CD14-positive monocyte (primary cell): ENCODE measurements at regions not wholly inside any gene's neighbourhood (a gene's known extent, or its start where the extent isn't known, plus 50 kb on each side); places are given as distances from the start of the nearest gene placed in this dataset.
A peak's percentile ranks its signal among the peaks of the same experiment; 100 is the strongest.

Experiments used
- DNase-seq, 3 donors: peaks; one replicate each; pipeline ENCODE4 v3.0.0-alpha.2; 2011 to 2022
- H2AFZ ChIP-seq: 2 replicates; pipeline ENCODE4 v1.6.0; 2012; ENCODE audit warnings: mild to moderate bottlenecking, low read depth, low read length, inconsistent platforms; ENCODE audit not compliant: insufficient read depth, poor library complexity, severe bottlenecking
- H3K27ac ChIP-seq, 2 donors: 1 replicate in 1 of 2; 2 replicates in 1 of 2; pipeline ENCODE4 v1.5.1; 2012 to 2013; ENCODE audit warnings: low read length in 2 of 2, control low read depth in 1 of 2, inconsistent platforms in 1 of 2, low read depth in 1 of 2, mild to moderate bottlenecking in 1 of 2
- H3K27me3 ChIP-seq, 2 donors: one replicate each; pipeline versions ENCODE4 v1.6.0 to v1.6.1; 2011 to 2013; ENCODE audit warnings: low read length in 2 of 2; ENCODE audit not compliant: control insufficient read depth in 2 of 2, insufficient read depth in 2 of 2
- H3K36me3 ChIP-seq, 2 donors: replicated peaks in 1 of 2; 1 replicate in 1 of 2; 2 replicates in 1 of 2; pipeline versions ENCODE4 v1.5.1 to v1.6.1; 2012 to 2013; ENCODE audit warnings: low read length in 2 of 2, control low read depth in 1 of 2, inconsistent platforms in 1 of 2, mild to moderate bottlenecking in 1 of 2; ENCODE audit not compliant: insufficient read depth in 2 of 2, control insufficient read depth in 1 of 2
- H3K4me1 ChIP-seq, 2 donors: 1 replicate in 1 of 2; 2 replicates in 1 of 2; pipeline versions ENCODE4 v1.5.1 to v1.6.1; 2012 to 2013; ENCODE audit warnings: low read length in 2 of 2, control low read depth in 1 of 2, inconsistent platforms in 1 of 2, mild to moderate bottlenecking in 1 of 2, moderate library complexity in 1 of 2; ENCODE audit not compliant: insufficient read depth in 2 of 2, control insufficient read depth in 1 of 2
- H3K4me2 ChIP-seq: replicated peaks from 2 replicates; pipeline ENCODE3; 2012; ENCODE audit warnings: low read length, moderate library complexity, mild to moderate bottlenecking; ENCODE audit not compliant: poor library complexity, severe bottlenecking; ENCODE audit errors: extremely low read depth
- H3K4me3 ChIP-seq, 3 experiments: fragments of 200-600 bp in 1 of 3; sonication (generic) in 1 of 3; replicated peaks in 1 of 3; 1 replicate in 2 of 3; 2 replicates in 1 of 3; pipeline ENCODE4 v1.5.1; 2011 to 2013; ENCODE audit warnings: low read length in 3 of 3, mild to moderate bottlenecking in 3 of 3, control low read depth in 2 of 3, low read depth in 2 of 3, inconsistent platforms in 1 of 3, moderate library complexity in 1 of 3
- H3K79me2 ChIP-seq: 2 replicates; pipeline ENCODE4 v1.6.0; 2012; ENCODE audit warnings: mild to moderate bottlenecking, control low read depth, inconsistent platforms, low read length, moderate library complexity; ENCODE audit not compliant: insufficient read depth
- H3K9ac ChIP-seq: 2 replicates; pipeline ENCODE4 v1.6.0; 2017; ENCODE audit warnings: low read length, mild to moderate bottlenecking; ENCODE audit not compliant: insufficient read depth, poor library complexity, severe bottlenecking
- H3K9me3 ChIP-seq, 2 donors: replicated peaks in 1 of 2; 1 replicate in 1 of 2; 2 replicates in 1 of 2; pipeline versions ENCODE4 v1.5.1 to v1.6.1; 2012 to 2013; ENCODE audit warnings: low read length in 2 of 2, control low read depth in 1 of 2; ENCODE audit not compliant: control insufficient read depth in 1 of 2, insufficient read depth in 1 of 2
- H4K20me1 ChIP-seq: 2 replicates; pipeline ENCODE4 v1.6.0; 2012; ENCODE audit warnings: mild to moderate bottlenecking, low read length, control low read depth, moderate library complexity; ENCODE audit not compliant: insufficient read depth
- H3K27ac Mint-ChIP-seq, 7 donors: one replicate each; pipeline ENCODE4 v1.8.0; 2020; ENCODE audit warnings: mild to moderate bottlenecking in 7 of 7, mixed read lengths in 7 of 7, moderate library complexity in 6 of 7, inconsistent platforms in 2 of 7
- H3K27me3 Mint-ChIP-seq, 3 donors: one replicate each; pipeline ENCODE4 v1.8.0; 2021 to 2022; ENCODE audit warnings: low read depth in 3 of 3, mild to moderate bottlenecking in 3 of 3, mixed read lengths in 3 of 3, moderate library complexity in 3 of 3, inconsistent platforms in 1 of 3
- H3K36me3 Mint-ChIP-seq, 2 donors: one replicate each; pipeline ENCODE4 v1.8.0; 2020; ENCODE audit warnings: mixed read lengths in 2 of 2, inconsistent platforms in 1 of 2, mild to moderate bottlenecking in 1 of 2
- H3K4me1 Mint-ChIP-seq: one replicate; pipeline ENCODE4 v1.8.0; 2020; ENCODE audit warnings: mild to moderate bottlenecking, mixed read lengths
- H3K4me3 Mint-ChIP-seq, 2 donors: one replicate each; pipeline ENCODE4 v1.8.0; 2020; ENCODE audit warnings: mild to moderate bottlenecking in 2 of 2, mixed read lengths in 2 of 2, moderate library complexity in 1 of 2
- H3K9me3 Mint-ChIP-seq, 7 donors: one replicate each; pipeline ENCODE4 v1.8.0; 2020 to 2022; ENCODE audit warnings: mixed read lengths in 7 of 7, mild to moderate bottlenecking in 6 of 7, moderate library complexity in 6 of 7, inconsistent platforms in 2 of 7
- WGBS: methylation state at CpG from one replicate; pipeline ENCODE4 v1.1.5; 2013; ENCODE audit warnings: missing lambda C conversion rate; ENCODE audit not compliant: insufficient coverage; 5-methylcytosine and 5-hydroxymethylcytosine counted together
- intact Hi-C, 2 donors: fragments of 100-400 bp; cut with micrococcal nuclease; formaldehyde crosslinking; loops; one replicate each; pipeline versions ENCODE4 v1.15.0 to v1.15.1; 2023
- TF ChIP-seq, protein P1 (sequence below): fragments of 200-600 bp; IDR thresholded peaks from one replicate; pipeline ENCODE4 v1.8.0; 2022; ENCODE audit warnings: antibody characterized with exemption, mild to moderate bottlenecking

DNA sequence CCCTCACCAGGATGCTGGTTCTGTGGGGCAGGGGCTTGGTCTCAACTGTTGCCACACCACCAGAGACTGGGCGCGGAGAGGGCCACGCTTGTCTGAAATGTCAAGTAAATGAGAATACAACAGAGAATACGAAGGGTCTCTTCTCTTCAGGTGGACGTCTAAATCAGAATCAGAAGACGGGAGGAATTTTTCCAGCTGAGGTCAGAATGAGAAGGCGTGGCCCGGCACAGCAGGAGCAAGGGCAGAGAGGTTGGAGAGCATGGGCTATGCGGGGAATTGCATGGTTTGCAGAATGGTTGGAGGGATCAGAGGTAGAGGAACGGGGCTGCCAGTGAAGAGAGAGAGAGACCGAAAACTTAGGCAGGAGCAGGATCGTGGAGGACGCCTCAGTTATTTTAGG is 337.9 kb downstream of the QKI start:
- peaks cover 0 to 11% (median 3%) of the 10 kb centered on the region in 7 donors for H3K9me3 Mint-ChIP-seq

DNA sequence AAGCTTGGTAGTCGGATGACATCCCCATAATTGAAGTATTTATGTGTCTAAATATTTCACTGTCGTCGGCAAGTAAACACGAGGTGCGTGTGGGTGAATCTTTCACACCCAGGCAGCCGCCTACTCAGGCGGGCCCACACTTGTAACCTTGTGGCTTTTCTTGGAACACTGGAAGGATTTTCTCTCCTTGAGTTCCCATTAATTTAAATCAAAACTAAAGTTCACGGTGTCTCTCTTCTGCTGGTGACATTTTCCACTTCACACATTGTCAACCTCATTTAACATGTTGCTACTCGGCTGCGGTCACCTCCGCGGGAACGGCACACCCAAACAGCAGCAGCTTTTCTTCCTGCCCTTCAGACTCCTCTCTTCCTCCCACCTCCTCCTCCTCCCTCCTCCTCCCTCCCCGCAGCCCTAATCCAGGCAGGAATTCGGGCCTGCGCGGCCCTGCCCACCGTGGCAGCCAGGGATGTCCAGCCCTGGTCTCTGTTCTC is 336.6 kb downstream of the QKI start:
- no peaks in the 10 kb centered on the region for H3K36me3 ChIP-seq
- peaks cover 0 to 14% (median 5%) of the 10 kb centered on the region in 7 donors for H3K9me3 Mint-ChIP-seq
- WGBS, result 25% methylated on average over 14 of the region's 18 CpGs
- peak overlapping the region; percentile 62 for H2AFZ ChIP-seq
- peaks cover 0 to 18% of the 10 kb centered on the region in 2 donors for H3K27me3 ChIP-seq
- no peak for DNase-seq
- H3K27ac ChIP-seq, result no peak overlapping the region
- peak overlapping the region in 1 of 3 experiments; percentile 31 for H3K4me3 ChIP-seq
- H3K4me1 Mint-ChIP-seq, result peaks cover 41% of the 10 kb centered on the region
- peak overlapping the region in 4 of 7 donors; percentile 2 to 53 (median 16) for H3K27ac Mint-ChIP-seq
- TF ChIP-seq, protein P1, sequence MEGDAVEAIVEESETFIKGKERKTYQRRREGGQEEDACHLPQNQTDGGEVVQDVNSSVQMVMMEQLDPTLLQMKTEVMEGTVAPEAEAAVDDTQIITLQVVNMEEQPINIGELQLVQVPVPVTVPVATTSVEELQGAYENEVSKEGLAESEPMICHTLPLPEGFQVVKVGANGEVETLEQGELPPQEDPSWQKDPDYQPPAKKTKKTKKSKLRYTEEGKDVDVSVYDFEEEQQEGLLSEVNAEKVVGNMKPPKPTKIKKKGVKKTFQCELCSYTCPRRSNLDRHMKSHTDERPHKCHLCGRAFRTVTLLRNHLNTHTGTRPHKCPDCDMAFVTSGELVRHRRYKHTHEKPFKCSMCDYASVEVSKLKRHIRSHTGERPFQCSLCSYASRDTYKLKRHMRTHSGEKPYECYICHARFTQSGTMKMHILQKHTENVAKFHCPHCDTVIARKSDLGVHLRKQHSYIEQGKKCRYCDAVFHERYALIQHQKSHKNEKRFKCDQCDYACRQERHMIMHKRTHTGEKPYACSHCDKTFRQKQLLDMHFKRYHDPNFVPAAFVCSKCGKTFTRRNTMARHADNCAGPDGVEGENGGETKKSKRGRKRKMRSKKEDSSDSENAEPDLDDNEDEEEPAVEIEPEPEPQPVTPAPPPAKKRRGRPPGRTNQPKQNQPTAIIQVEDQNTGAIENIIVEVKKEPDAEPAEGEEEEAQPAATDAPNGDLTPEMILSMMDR, result no peak
- intact Hi-C loops, result loop anchor here in 1 of 2 donors (10.0 kb wide), 1 partner anchor 46 kb away; no protein-coding TSS in a partner anchor
- H3K4me1 ChIP-seq, result peaks cover 33 to 42% of the 10 kb centered on the region in 2 donors
- no peak overlapping the region for H3K9ac ChIP-seq
- no peaks in the 10 kb centered on the region for H4K20me1 ChIP-seq
- H3K9me3 ChIP-seq, result no peaks in the 10 kb centered on the region
- H3K36me3 Mint-ChIP-seq, result peaks cover 12 to 20% of the 10 kb centered on the region in 2 donors
- peak overlapping the region; percentile 14 for H3K4me2 ChIP-seq
- peak overlapping the region; percentile 34 to 82 for H3K4me3 Mint-ChIP-seq
- H3K27me3 Mint-ChIP-seq, result peaks cover 24 to 56% (median 37%) of the 10 kb centered on the region in 3 donors
- no peaks in the 10 kb centered on the region for H3K79me2 ChIP-seq

More for the DNA sequence above, 337.9 kb downstream of the QKI start:
- Histone ChIP-seq H4K20me1 (no peaks in the 10 kb centered on the region), H3K9ac (no peak overlapping the region), H3K36me3 (no peaks in the 10 kb centered on the region), H3K4me1 (peaks cover 46 to 56% of the 10 kb centered on the region in 2 donors), H3K79me2 (no peaks in the 10 kb centered on the region), H3K27ac (no peak overlapping the region), H3K4me2 (no peak overlapping the region), H3K9me3 (no peaks in the 10 kb centered on the region), H3K4me3 (no peak overlapping the region), H2AFZ (no peak overlapping the region), H3K27me3 (peaks cover 0 to 18% of the 10 kb centered on the region in 2 donors)
- TF ChIP-seq, protein P1, result no peak
- intact Hi-C loops, result loop anchor here in 1 of 2 donors (10.0 kb wide), 1 partner anchor 48 kb away; no protein-coding TSS in a partner anchor
- over 99% methylated on average over 9 of the region's 13 CpGs for WGBS
- Mint-ChIP-seq H3K4me3 (no peak overlapping the region), H3K27ac (peak overlapping the region in 1 of 7 donors; percentile 52), H3K4me1 (peaks cover 54% of the 10 kb centered on the region), H3K27me3 (peaks cover 20 to 44% (median 31%) of the 10 kb centered on the region in 3 donors), H3K36me3 (peaks cover 12 to 20% of the 10 kb centered on the region in 2 donors)
- no peak for DNase-seq
